Spleen (tissue), 7 donors: ENCODE measurements at regions not wholly inside any gene's neighbourhood (a gene's known extent, or its start where the extent isn't known, plus 50 kb on each side); places are given as distances from the start of the nearest gene placed in this dataset.

Experiments
- POLR2A ChIP-seq, 3 donors: fragments of 450-650 bp; IDR thresholded peaks; one replicate each; pipeline ENCODE4 v1.5.1; 2017; ENCODE audit warnings: antibody characterized with exemption in 3 of 3, mild to moderate bottlenecking in 1 of 3
- POLR2AphosphoS5 ChIP-seq, 3 donors: sonication (generic); formaldehyde crosslinking; IDR thresholded peaks; one replicate each; pipeline ENCODE4 v1.5.1; 2017; ENCODE audit warnings: antibody characterized with exemption in 3 of 3
- TF ChIP-seq, protein P1 (sequence below), 11 experiments: fragments of 200-600 bp in 7 of 11; fragments of 450-650 bp in 4 of 11; sonication (generic) in 4 of 11; IDR thresholded peaks in 8 of 11; conservative IDR thresholded peaks in 3 of 11; 1 replicate in 7 of 11; 2 replicates in 4 of 11; pipeline versions ENCODE4 v1.4.0 to v1.8.0; 2016 to 2021; ENCODE audit warnings: antibody characterized with exemption in 11 of 11, inconsistent platforms in 4 of 11, mild to moderate bottlenecking in 1 of 11
- donor health status: DM: no; HTN: no; CAD: no; lungs with moderate emphysema.
- donor health status: DM: no; HTN: no; CAD: no.
- donor health status: DM: no; HTN: no; CAD: no.

- TF ChIP-seq POLR2AphosphoS5 (IDR thresholded peaks at IDR 0.05) (no peak), POLR2A (IDR thresholded peaks at IDR 0.05) (no peak)
- TF ChIP-seq, protein P1, sequence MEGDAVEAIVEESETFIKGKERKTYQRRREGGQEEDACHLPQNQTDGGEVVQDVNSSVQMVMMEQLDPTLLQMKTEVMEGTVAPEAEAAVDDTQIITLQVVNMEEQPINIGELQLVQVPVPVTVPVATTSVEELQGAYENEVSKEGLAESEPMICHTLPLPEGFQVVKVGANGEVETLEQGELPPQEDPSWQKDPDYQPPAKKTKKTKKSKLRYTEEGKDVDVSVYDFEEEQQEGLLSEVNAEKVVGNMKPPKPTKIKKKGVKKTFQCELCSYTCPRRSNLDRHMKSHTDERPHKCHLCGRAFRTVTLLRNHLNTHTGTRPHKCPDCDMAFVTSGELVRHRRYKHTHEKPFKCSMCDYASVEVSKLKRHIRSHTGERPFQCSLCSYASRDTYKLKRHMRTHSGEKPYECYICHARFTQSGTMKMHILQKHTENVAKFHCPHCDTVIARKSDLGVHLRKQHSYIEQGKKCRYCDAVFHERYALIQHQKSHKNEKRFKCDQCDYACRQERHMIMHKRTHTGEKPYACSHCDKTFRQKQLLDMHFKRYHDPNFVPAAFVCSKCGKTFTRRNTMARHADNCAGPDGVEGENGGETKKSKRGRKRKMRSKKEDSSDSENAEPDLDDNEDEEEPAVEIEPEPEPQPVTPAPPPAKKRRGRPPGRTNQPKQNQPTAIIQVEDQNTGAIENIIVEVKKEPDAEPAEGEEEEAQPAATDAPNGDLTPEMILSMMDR (IDR thresholded peaks at IDR 0.05 in 8 of 11, conservative IDR thresholded peaks at IDR 0.05 in 3 of 11) = no peak
These were observed 606.0 kb downstream of the ARL4A start for GRCh38 chr7:13293264-13294002.
